ENCODE measurements at regions not wholly inside any gene's neighbourhood (a gene's known extent, or its start where the extent isn't known, plus 50 kb on each side); places are given as distances from the start of the nearest gene placed in this dataset.

DNA sequence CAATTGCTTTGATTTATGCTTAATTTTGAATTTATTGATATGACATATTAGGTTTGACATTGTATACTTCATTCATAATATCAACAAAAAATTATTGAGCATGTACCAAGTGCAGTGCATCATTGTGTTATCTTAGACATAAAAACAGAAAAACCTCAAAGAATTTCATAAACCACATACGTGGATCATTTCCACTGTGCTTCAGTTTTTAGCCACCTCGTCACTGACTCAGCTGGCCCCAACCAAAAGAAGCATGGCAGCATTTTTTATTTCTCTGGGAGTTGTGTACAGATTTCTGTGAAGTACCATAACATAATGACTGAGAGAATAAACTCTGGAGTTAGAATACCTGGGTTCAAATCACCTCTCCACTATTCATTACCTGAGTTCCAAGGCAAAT is 95.6 kb upstream of the C1orf87 start:
- TF ChIP-seq, protein P1, sequence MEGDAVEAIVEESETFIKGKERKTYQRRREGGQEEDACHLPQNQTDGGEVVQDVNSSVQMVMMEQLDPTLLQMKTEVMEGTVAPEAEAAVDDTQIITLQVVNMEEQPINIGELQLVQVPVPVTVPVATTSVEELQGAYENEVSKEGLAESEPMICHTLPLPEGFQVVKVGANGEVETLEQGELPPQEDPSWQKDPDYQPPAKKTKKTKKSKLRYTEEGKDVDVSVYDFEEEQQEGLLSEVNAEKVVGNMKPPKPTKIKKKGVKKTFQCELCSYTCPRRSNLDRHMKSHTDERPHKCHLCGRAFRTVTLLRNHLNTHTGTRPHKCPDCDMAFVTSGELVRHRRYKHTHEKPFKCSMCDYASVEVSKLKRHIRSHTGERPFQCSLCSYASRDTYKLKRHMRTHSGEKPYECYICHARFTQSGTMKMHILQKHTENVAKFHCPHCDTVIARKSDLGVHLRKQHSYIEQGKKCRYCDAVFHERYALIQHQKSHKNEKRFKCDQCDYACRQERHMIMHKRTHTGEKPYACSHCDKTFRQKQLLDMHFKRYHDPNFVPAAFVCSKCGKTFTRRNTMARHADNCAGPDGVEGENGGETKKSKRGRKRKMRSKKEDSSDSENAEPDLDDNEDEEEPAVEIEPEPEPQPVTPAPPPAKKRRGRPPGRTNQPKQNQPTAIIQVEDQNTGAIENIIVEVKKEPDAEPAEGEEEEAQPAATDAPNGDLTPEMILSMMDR (conservative IDR thresholded peaks at IDR 0.05): no peak
- H3K27ac Mint-ChIP-seq: no peak overlapping the region
- H3K4me3 ChIP-seq (ENCODE audit: low read length): no peak overlapping the region
- H3K9me3 ChIP-seq (ENCODE audit: control insufficient read depth, low read length): peaks cover 6% of the 10 kb centered on the region
- no peaks in the 10 kb centered on the region for H3K27me3 ChIP-seq (ENCODE audit: control insufficient read depth, insufficient read depth, low read length, poor library complexity, severe bottlenecking)
- no peaks in the 10 kb centered on the region for H3K36me3 Mint-ChIP-seq (ENCODE audit: low read depth)
- H3K9me3 Mint-ChIP-seq: no peaks in the 10 kb centered on the region
- no peaks in the 10 kb centered on the region for H3K4me1 ChIP-seq (ENCODE audit: control insufficient read depth, insufficient read depth, low read length)
- no peak for DNase-seq
- no peaks in the 10 kb centered on the region for H3K4me1 Mint-ChIP-seq
- H3K27me3 Mint-ChIP-seq (ENCODE audit: insufficient read depth): no peaks in the 10 kb centered on the region
- 88% methylated on average over 2 of the region's 2 CpGs; no CpG with 5 or more reads in 1 of the 2 experiments for WGBS, 2 experiments (ENCODE audit: insufficient coverage in 1 of 2, insufficient read length in 1 of 2)
- H3K27ac ChIP-seq (ENCODE audit: low read depth, low read length): no peak overlapping the region
- H3K4me3 Mint-ChIP-seq: no peak overlapping the region
- no peaks in the 10 kb centered on the region for H3K36me3 ChIP-seq (ENCODE audit: control insufficient read depth, insufficient read depth, low read length)
- no peak overlapping the region for H3K9ac ChIP-seq (ENCODE audit: extremely low read depth, low read length, poor library complexity, severe bottlenecking)

DNA sequence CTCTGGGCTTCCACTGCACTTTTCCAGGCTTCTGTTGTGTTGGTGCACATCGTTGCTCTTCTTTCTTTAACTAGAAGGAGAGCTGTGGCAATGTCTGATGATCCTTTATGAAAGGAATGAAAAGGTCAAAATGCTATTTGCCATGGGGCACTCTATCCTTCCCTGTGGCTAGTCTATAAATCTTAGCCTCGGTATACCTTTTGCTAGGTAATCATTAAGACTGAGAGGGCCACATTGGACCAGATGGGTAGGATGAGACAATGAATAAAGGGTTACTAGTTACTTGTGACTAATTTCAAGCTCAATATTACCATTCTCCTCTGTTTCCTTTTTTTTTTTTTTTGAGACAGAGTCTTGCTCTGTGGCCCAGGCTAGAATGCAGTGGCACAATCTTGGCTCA is 89.4 kb upstream of the C1orf87 start:
- H3K9ac ChIP-seq (ENCODE audit: extremely low read depth, low read length, poor library complexity, severe bottlenecking): no peak overlapping the region
- no peaks in the 10 kb centered on the region for H3K36me3 ChIP-seq (ENCODE audit: control insufficient read depth, insufficient read depth, low read length)
- H3K4me3 ChIP-seq (ENCODE audit: low read length): no peak overlapping the region
- H3K27me3 ChIP-seq (ENCODE audit: control insufficient read depth, insufficient read depth, low read length, poor library complexity, severe bottlenecking): no peaks in the 10 kb centered on the region
- no peaks in the 10 kb centered on the region for H3K4me1 Mint-ChIP-seq
- no peaks in the 10 kb centered on the region for H3K36me3 Mint-ChIP-seq (ENCODE audit: low read depth)
- no peaks in the 10 kb centered on the region for H3K4me1 ChIP-seq (ENCODE audit: control insufficient read depth, insufficient read depth, low read length)
- TF ChIP-seq, protein P1 (conservative IDR thresholded peaks at IDR 0.05): no peak
- no peaks in the 10 kb centered on the region for H3K9me3 Mint-ChIP-seq
- no peak overlapping the region for H3K27ac ChIP-seq (ENCODE audit: low read depth, low read length)
- no peaks in the 10 kb centered on the region for H3K27me3 Mint-ChIP-seq (ENCODE audit: insufficient read depth)
- H3K4me3 Mint-ChIP-seq: no peak overlapping the region
- H3K9me3 ChIP-seq (ENCODE audit: control insufficient read depth, low read length): no peaks in the 10 kb centered on the region
- DNase-seq: no peak
- H3K27ac Mint-ChIP-seq: no peak overlapping the region
- 88 to 100% methylated on average over 2 of the region's 2 CpGs for WGBS, 2 experiments (ENCODE audit: insufficient coverage in 1 of 2, insufficient read length in 1 of 2)

DNA sequence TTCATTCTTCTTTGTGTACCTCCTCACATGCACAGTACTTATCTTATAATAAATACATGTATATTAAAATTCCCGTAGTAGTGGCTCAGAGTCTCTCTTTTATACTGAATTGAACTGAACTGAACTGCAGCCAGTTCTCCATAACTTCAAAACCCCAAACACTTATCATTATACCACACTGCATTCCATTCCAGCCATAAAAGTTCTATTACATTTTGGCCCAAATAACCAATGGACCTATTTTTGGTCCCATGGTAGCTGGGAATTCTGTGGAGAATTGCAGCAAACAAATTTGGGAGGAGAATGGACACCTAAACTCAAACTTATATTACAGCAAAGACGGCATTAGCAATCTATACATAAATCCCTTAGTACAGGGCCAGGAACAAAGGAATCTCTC is 86.6 kb upstream of the C1orf87 start:
- no peaks in the 10 kb centered on the region for H3K27me3 ChIP-seq (ENCODE audit: control insufficient read depth, insufficient read depth, low read length, poor library complexity, severe bottlenecking)
- Mint-ChIP-seq H3K4me3 (no peak overlapping the region), H3K4me1 (no peaks in the 10 kb centered on the region), H3K27me3 (ENCODE audit: insufficient read depth) (no peaks in the 10 kb centered on the region), H3K9me3 (no peaks in the 10 kb centered on the region), H3K27ac (no peak overlapping the region), H3K36me3 (ENCODE audit: low read depth) (no peaks in the 10 kb centered on the region)
- H3K4me3 ChIP-seq (ENCODE audit: low read length): no peak overlapping the region
- no peak overlapping the region for H3K27ac ChIP-seq (ENCODE audit: low read depth, low read length)
- H3K36me3 ChIP-seq (ENCODE audit: control insufficient read depth, insufficient read depth, low read length): no peaks in the 10 kb centered on the region
- no peak overlapping the region for H3K9ac ChIP-seq (ENCODE audit: extremely low read depth, low read length, poor library complexity, severe bottlenecking)
- TF ChIP-seq, protein P1 (conservative IDR thresholded peaks at IDR 0.05): no peak
- no peak for DNase-seq
- H3K9me3 ChIP-seq (ENCODE audit: control insufficient read depth, low read length): no peaks in the 10 kb centered on the region
- no peaks in the 10 kb centered on the region for H3K4me1 ChIP-seq (ENCODE audit: control insufficient read depth, insufficient read depth, low read length)
- WGBS, 2 experiments (ENCODE audit: insufficient coverage in 1 of 2, insufficient read length in 1 of 2): 95% methylated on average over 2 of the region's 2 CpGs; no CpG with 5 or more reads in 1 of the 2 experiments
